Epithelial cell of esophagus (primary cell): ENCODE measurements at regions not wholly inside any gene's neighbourhood (a gene's known extent, or its start where the extent isn't known, plus 50 kb on each side); places are given as distances from the start of the nearest gene placed in this dataset.

Source experiments
- DNase-seq: peaks from one replicate; pipeline ENCODE4 v3.0.0; 2010; ENCODE audit warnings: low read depth
- H3K4me3 ChIP-seq: 2 replicates; pipeline ENCODE4 v1.5.1; 2011; ENCODE audit warnings: mild to moderate bottlenecking, low read length, control low read depth
- CTCF ChIP-seq: IDR thresholded peaks from 2 replicates; pipeline ENCODE4 v1.5.1; 2011; ENCODE audit warnings: low read depth, mild to moderate bottlenecking, low read length, control low read depth, inconsistent platforms; ENCODE audit not compliant: insufficient read depth; ENCODE audit errors: missing control alignments

GRCh38 chr4:137384476-137384875 is 147.8 kb downstream of the PCDH18 start:
- TF ChIP-seq CTCF, result no peak
- no peak for DNase-seq
- no peak overlapping the region for H3K4me3 ChIP-seq

DNA sequence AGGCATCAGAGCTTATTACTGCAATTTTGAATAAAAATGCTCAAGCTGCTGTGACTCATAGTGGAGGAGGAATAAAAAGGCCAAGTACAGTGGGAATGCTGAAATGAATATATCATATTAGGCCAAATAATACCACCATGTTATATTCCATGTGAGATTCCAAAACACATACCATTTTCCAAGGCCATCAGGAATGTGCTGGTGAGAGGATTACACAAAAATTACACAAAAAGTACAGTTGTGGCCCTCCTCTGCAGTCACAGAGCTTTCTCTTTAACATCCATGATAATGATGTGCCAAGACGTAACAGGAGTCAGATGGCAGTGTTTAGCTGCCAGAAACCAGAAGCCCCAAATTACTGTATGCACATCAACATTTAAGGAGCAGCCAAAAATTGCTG is 153.5 kb downstream of the PCDH18 start:
- no peak for TF ChIP-seq CTCF
- no peak overlapping the region for H3K4me3 ChIP-seq
- DNase-seq, result no peak

- DNase-seq, result peak; percentile 27
- H3K4me3 ChIP-seq, result no peak overlapping the region
- TF ChIP-seq CTCF, result no peak
Measured at GRCh38 chr4:137378393-137378792, 153.9 kb downstream of the PCDH18 start.

- no peak for DNase-seq
- H3K4me3 ChIP-seq, result no peak overlapping the region
- no peak for TF ChIP-seq CTCF
Measured at GRCh38 chr4:137376312-137376711, 156.0 kb downstream of the PCDH18 start.

GRCh38 chr4:137375111-137375850 is 157.0 kb downstream of the PCDH18 start:
- H3K4me3 ChIP-seq, result no peak overlapping the region
- no peak for TF ChIP-seq CTCF
- no peak for DNase-seq

- no peak overlapping the region for H3K4me3 ChIP-seq
- DNase-seq, result no peak
- no peak for TF ChIP-seq CTCF
Measured at GRCh38 chr4:137370679-137371078, 161.6 kb downstream of the PCDH18 start.

- peak; percentile 85 for DNase-seq
- H3K4me3 ChIP-seq, result no peak overlapping the region
- no peak for TF ChIP-seq CTCF
Measured at GRCh38 chr4:137370206-137370633, 162.1 kb downstream of the PCDH18 start.
